ENCODE measurements at regions not wholly inside any gene's neighbourhood (a gene's known extent, or its start where the extent isn't known, plus 50 kb on each side); places are given as distances from the start of the nearest gene placed in this dataset.
A peak's percentile ranks its signal among the peaks of the same experiment; 100 is the strongest.
"Not testable (repeated sequence)": the region's sequence is repeated elsewhere in the genome, so short reads cannot be mapped to it uniquely, and the experiment has no call there.

DNA sequence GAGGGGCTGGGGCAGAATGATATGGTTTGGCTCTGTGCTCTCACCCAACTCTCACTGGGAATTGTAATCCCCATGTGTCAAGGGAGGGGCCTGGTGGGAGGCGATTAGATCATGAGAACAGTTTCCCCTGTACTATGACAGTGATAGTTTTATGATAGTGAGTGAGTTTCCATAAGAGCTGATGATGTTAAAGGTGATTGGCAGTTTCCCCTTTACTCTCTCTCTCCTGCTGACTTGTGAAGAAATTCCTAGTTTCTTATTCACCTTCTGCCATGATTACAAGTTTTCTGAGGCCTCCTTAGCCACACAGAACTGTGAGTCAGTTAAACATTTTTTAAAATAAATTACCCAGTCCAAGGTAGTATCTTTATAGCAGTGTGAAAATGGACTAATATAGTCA lies 120.4 kb upstream of the CDH9 start:
- no peak for DNase-seq (ENCODE audit: low spot score)
- in situ Hi-C loops (cut with HindIII; ENCODE audit: low sequenced_read_pairs): no loop called here

DNA sequence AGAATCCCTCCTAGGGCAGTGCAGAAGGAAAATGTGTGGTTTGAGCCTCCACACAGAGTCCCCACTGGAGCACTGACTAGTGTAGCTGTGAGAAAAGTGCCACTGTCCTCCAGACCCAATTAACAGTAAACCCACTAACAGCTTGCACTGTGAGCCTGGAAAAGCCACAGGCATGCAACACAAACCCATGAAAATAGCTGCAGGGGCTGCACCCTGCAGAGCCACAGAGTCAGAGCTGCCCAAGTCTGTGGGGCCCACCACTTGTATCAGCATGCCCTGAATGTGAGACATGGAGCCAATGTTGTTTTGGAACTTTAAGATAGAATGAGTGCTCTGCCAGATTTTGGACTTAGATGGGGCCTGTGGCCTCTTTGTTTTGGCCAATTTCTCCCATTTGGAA lies 119.8 kb upstream of the CDH9 start:
- in situ Hi-C loops (cut with HindIII; ENCODE audit: low sequenced_read_pairs): no loop called here
- no peak for DNase-seq (ENCODE audit: low spot score)

DNA sequence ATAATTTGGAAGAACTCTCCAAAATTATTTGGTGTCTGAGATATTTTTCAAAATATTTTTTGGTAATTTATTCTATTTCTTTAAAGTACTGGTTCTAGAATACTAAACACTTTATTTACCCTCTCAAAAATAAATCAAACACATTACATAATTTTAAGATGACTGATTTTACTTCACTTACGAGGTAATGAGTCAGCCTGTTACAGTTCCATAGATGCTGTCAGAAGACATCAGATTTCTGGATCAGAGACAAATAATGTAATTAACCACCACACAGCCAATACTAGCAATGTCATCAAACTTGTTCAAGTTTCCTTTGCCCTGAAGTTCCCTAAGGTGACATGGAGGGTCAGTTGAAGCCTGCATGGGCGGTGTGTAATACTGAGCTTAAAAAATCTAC lies 106.1 kb upstream of the CDH9 start:
- no peak for DNase-seq (ENCODE audit: low spot score)
- in situ Hi-C loops (cut with HindIII; ENCODE audit: low sequenced_read_pairs): no loop called here

DNA sequence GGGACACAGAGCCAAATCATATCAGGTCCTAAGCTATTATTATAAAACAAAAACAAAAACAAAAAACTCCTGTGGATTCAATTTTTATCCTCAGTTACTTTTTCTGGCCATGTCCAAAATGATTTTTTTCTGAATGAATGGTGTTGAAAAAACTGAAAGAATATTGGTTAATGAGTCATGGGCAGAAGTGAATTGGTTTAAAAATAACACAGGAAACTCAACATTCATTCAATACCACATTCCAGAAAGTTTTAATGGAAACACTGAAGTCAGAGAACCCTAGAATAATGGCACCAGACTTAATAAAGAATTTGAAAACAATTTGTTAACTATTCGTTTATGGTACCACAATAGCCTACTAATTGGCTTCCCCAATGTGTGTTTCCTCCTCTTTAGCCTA lies 102.4 kb upstream of the CDH9 start:
- in situ Hi-C loops (cut with HindIII; ENCODE audit: low sequenced_read_pairs): no loop called here
- DNase-seq (ENCODE audit: low spot score): no peak

GRCh38 chr5:27130587-27130986 lies 92.2 kb upstream of the CDH9 start:
- no peak for DNase-seq (ENCODE audit: low spot score)
- in situ Hi-C loops (cut with HindIII; ENCODE audit: low sequenced_read_pairs): no loop called here

DNA sequence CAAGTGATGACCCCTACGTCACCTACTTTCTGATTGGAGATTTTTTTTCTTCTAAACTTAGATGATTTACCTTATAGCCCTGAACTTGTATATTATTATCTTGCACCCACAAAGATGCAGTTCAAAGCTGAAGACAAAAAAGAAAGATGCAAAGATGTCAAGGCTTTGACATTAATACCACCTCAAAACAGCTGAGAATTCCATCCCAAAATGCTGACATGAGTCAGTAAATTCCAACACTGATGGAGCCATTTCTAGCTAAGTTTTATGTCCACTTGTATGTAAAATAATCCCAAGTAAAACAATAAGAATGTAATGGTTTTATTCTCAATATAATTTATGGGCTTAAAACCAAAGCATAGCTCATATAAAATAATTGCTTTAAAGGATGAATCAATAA lies 91.5 kb upstream of the CDH9 start:
- no peak for DNase-seq (ENCODE audit: low spot score)
- in situ Hi-C loops (cut with HindIII; ENCODE audit: low sequenced_read_pairs): no loop called here

DNA sequence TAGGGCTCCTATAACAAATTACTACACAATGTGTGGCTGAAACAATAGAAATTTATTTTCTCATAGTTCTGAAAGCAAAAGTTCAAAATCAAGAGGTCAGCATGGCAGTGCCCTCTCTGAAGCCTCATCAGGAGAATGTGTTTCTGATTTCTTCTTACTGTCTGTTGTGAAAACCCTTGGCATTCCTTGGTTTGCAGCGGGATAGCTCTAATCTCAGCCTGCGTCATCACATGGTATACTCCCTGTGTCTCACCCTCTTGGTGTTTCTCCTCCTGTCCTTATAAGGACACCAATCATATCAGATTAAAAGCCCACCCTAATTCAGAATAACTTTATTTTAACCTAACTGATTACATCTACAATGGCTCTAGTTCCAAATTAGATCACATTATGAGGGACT lies 87.5 kb upstream of the CDH9 start:
- no peak for DNase-seq (ENCODE audit: low spot score)
- in situ Hi-C loops (cut with HindIII; ENCODE audit: low sequenced_read_pairs): no loop called here

DNA sequence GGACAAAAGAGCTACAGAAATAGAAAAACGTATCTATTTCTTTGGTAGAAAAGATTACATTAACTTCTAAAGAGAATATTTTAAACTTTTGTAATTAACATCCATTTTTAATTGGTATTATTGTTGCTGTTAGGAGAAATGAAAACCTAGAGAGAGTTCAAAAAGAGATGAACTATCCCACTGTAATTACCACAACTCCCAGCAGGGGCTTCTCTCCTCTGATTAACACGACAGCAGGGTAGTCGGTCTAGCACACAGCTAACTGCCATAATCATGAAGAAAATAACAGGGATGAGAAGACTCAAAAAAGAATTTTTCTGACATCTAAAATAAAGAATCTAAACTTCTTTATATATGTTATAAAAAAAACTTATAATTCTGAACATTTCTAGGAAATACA lies 86.2 kb upstream of the CDH9 start:
- in situ Hi-C loops (cut with HindIII; ENCODE audit: low sequenced_read_pairs): no loop called here
- DNase-seq (ENCODE audit: low spot score): no peak

- in situ Hi-C loops (cut with HindIII; ENCODE audit: low sequenced_read_pairs): not testable (repeated sequence)
Measured at GRCh38 chr5:27119736-27120321, 81.4 kb upstream of the CDH9 start.

DNA sequence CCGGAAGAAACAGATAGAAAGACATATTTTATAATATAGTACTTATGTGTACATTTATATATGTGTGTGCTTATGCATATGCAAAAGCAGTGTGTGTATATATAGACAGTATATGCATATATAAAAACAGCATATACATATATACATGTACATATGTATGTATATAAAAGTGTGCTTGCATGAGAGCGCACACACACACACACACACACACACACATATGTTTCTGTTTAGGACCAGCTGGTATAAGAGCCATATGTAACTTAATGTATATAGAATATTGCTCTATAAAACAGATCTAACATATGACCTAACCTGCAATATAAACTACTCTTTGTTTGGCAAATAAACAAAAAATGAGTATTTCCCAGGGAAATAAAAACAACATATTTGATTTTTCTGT lies 65.1 kb upstream of the CDH9 start:
- no peak for DNase-seq (ENCODE audit: low spot score)
- in situ Hi-C loops (cut with HindIII; ENCODE audit: low sequenced_read_pairs): no loop called here

More at GRCh38 chr5:27119736-27120321, 81.4 kb upstream of the CDH9 start:
- DNase-seq (ENCODE audit: low spot score): not testable (repeated sequence)

- in situ Hi-C loops (cut with HindIII; ENCODE audit: low sequenced_read_pairs): not testable (repeated sequence)
Measured at GRCh38 chr5:27095761-27096160, 57.4 kb upstream of the CDH9 start.

DNA sequence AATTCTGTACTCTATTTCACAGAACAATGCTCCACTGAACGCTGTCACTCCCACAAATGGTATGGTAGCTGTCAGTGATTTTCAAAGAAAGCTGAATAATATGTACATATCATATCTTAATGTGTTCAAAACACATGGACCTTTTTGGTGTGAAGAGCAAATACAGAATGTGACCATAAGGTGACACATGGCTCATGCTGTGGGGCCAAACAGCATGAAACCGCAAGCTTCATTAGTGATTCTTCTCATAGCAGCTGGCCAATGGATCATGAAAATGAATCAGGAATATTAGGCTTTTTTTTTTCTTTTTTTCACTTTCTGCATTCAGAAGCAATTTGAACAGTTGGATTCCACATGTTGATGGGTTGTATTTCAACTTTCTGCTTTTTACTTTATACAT lies 54.9 kb upstream of the CDH9 start:
- in situ Hi-C loops (cut with HindIII; ENCODE audit: low sequenced_read_pairs): no loop called here
- peak; percentile 71 for DNase-seq (ENCODE audit: low spot score)

More at GRCh38 chr5:27095761-27096160, 57.4 kb upstream of the CDH9 start:
- DNase-seq (ENCODE audit: low spot score): not testable (repeated sequence)

DNA sequence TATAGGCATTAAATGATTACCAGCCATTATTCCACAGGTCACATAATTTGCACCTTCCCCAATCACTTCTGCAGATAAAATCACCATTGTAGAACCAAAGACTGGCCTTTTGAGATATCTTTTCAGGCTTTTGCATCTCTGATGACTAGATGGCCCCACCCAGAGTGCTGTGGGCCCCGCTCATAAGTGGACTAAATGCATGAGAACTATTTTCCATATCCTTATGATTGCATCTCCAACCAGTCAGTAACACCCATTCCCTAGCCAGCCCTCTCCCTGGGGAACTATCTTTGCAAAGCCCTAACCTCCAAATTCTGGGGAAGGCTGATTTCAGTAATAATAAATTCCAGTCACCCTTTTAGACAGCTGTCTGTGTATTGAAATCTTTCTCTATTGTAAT lies 53.5 kb upstream of the CDH9 start:
- DNase-seq (ENCODE audit: low spot score): no peak
- in situ Hi-C loops (cut with HindIII; ENCODE audit: low sequenced_read_pairs): no loop called here

- in situ Hi-C loops (cut with HindIII; ENCODE audit: low sequenced_read_pairs); DNase-seq (ENCODE audit: low spot score): not testable (repeated sequence)
Measured at GRCh38 chr5:27088822-27089221, 50.4 kb upstream of the CDH9 start.

Measured in G401 (cell line).